ENCODE measurements at regions not wholly inside any gene's neighbourhood (a gene's known extent, or its start where the extent isn't known, plus 50 kb on each side); places are given as distances from the start of the nearest gene placed in this dataset.

- no peak for TF ChIP-seq EZH2phosphoT487 (IDR thresholded peaks at IDR 0.05)
- no peak for TF ChIP-seq CTCF (IDR thresholded peaks at IDR 0.05)
- no peak for TF ChIP-seq EZH2 (IDR thresholded peaks at IDR 0.05)
- Mint-ChIP-seq H3K27me3 (ENCODE audit: insufficient read depth, low read depth) (peaks cover 2% of the 10 kb centered on the region), H3K9me3 (peaks cover 11% of the 10 kb centered on the region), H3K4me3 (no peak overlapping the region), H3K27ac (no peak overlapping the region), H3K4me1 (no peaks in the 10 kb centered on the region), H3K36me3 (no peaks in the 10 kb centered on the region)
- Histone ChIP-seq H2AFZ (replicated peaks) (peak overlapping the region; percentile 44), H3K27ac (no peak overlapping the region), H3K4me3 (no peak overlapping the region), H3K27me3 (no peaks in the 10 kb centered on the region), H3K4me1 (peaks cover 4% of the 10 kb centered on the region), H3K9me3 (ENCODE audit: low read depth) (peaks cover 5% of the 10 kb centered on the region), H3K4me2 (no peak overlapping the region), H3F3A (ENCODE audit: low read depth) (no peaks in the 10 kb centered on the region), H4K20me1 (ENCODE audit: low read depth) (no peaks in the 10 kb centered on the region), H3K9ac (no peak overlapping the region), H3K79me2 (ENCODE audit: low read depth) (no peaks in the 10 kb centered on the region), H3K36me3 (no peaks in the 10 kb centered on the region)
- DNase-seq (ENCODE audit: low spot score) = no peak
Observed at GRCh38 chr5:82905986-82906385, 171.2 kb downstream of the TMEM167A start.

- no peak for TF ChIP-seq CTCF (IDR thresholded peaks at IDR 0.05)
- peaks cover 4% of the 10 kb centered on the region for H3K4me1 ChIP-seq
- H3K36me3 Mint-ChIP-seq = no peaks in the 10 kb centered on the region
- H3F3A ChIP-seq (ENCODE audit: low read depth) = no peaks in the 10 kb centered on the region
- peaks cover 8% of the 10 kb centered on the region for H3K36me3 ChIP-seq
- no peaks in the 10 kb centered on the region for H3K4me1 Mint-ChIP-seq
- no peak for DNase-seq (ENCODE audit: low spot score)
- H4K20me1 ChIP-seq (ENCODE audit: low read depth) = no peaks in the 10 kb centered on the region
- no peaks in the 10 kb centered on the region for H3K79me2 ChIP-seq (ENCODE audit: low read depth)
- H3K4me3 Mint-ChIP-seq = no peak overlapping the region
- no peak overlapping the region for H2AFZ ChIP-seq (replicated peaks)
- no peak overlapping the region for H3K4me2 ChIP-seq
- H3K27me3 ChIP-seq = no peaks in the 10 kb centered on the region
- peaks cover 12% of the 10 kb centered on the region for H3K9me3 ChIP-seq (ENCODE audit: low read depth)
- no peaks in the 10 kb centered on the region for H3K27me3 Mint-ChIP-seq (ENCODE audit: insufficient read depth, low read depth)
- no peak overlapping the region for H3K4me3 ChIP-seq
- no peak overlapping the region for H3K27ac Mint-ChIP-seq
- peaks cover 21% of the 10 kb centered on the region for H3K9me3 Mint-ChIP-seq
- H3K27ac ChIP-seq = no peak overlapping the region
- no peak overlapping the region for H3K9ac ChIP-seq
Observed at GRCh38 chr5:82901281-82901888, 175.8 kb downstream of the TMEM167A start.

GRCh38 chr5:82894716-82895115 lies 182.5 kb downstream of the TMEM167A start:
- H3K4me2 ChIP-seq = no peak overlapping the region
- peak overlapping the region; percentile 9 for H3K27ac Mint-ChIP-seq

More at GRCh38 chr5:82894716-82895115, 182.5 kb downstream of the TMEM167A start:
- TF ChIP-seq EZH2 (IDR thresholded peaks at IDR 0.05) = no peak
- TF ChIP-seq EZH2phosphoT487 (IDR thresholded peaks at IDR 0.05) = no peak
- TF ChIP-seq CTCF (IDR thresholded peaks at IDR 0.05) = no peak
- Mint-ChIP-seq H3K27me3 (ENCODE audit: insufficient read depth, low read depth) (no peaks in the 10 kb centered on the region), H3K4me3 (no peak overlapping the region), H3K9me3 (peaks cover 4% of the 10 kb centered on the region), H3K4me1 (peaks cover 11% of the 10 kb centered on the region), H3K36me3 (no peaks in the 10 kb centered on the region)
- no peaks in the 10 kb centered on the region for H3K79me2 ChIP-seq (ENCODE audit: low read depth)
- H4K20me1 ChIP-seq (ENCODE audit: low read depth) = no peaks in the 10 kb centered on the region
- H3K9me3 ChIP-seq (ENCODE audit: low read depth) = no peaks in the 10 kb centered on the region
- DNase-seq (ENCODE audit: low spot score) = no peak
- H3F3A ChIP-seq (ENCODE audit: low read depth) = no peaks in the 10 kb centered on the region
- H2AFZ ChIP-seq (replicated peaks) = no peak overlapping the region
- no peak overlapping the region for H3K4me3 ChIP-seq
- no peak overlapping the region for H3K27ac ChIP-seq
- no peak overlapping the region for H3K9ac ChIP-seq
- no peaks in the 10 kb centered on the region for H3K4me1 ChIP-seq
- H3K27me3 ChIP-seq = no peaks in the 10 kb centered on the region
- peaks cover 3% of the 10 kb centered on the region for H3K36me3 ChIP-seq
